Liver (tissue), 8 donors: ENCODE measurements at regions not wholly inside any gene's neighbourhood (a gene's known extent, or its start where the extent isn't known, plus 50 kb on each side); places are given as distances from the start of the nearest gene placed in this dataset.

ENCODE experiments used
- DNase-seq: peaks from one replicate; pipeline ENCODE4 v3.0.0-alpha.2; 2017; ENCODE audit warnings: low spot score
- H3K27ac ChIP-seq, 2 donors: one replicate each; pipeline ENCODE4 v1.7.0; 2013; ENCODE audit warnings: inconsistent platforms in 2 of 2, low read length in 2 of 2, control low read depth in 1 of 2, low read depth in 1 of 2, mild to moderate bottlenecking in 1 of 2
- H3K27me3 ChIP-seq, 4 donors: one replicate each; pipeline versions ENCODE4 v1.6.1 to v1.7.0; 2013; ENCODE audit warnings: low read length in 3 of 4, inconsistent platforms in 1 of 4, mild to moderate bottlenecking in 1 of 4, moderate library complexity in 1 of 4; ENCODE audit not compliant: control insufficient read depth in 4 of 4, insufficient read depth in 4 of 4
- H3K36me3 ChIP-seq, 4 donors: one replicate each; pipeline versions ENCODE4 v1.6.1 to v1.7.0; 2013; ENCODE audit warnings: low read length in 3 of 4, mild to moderate bottlenecking in 3 of 4, low read depth in 1 of 4, moderate library complexity in 1 of 4; ENCODE audit not compliant: control insufficient read depth in 4 of 4, insufficient read depth in 3 of 4
- H3K4me1 ChIP-seq, 4 donors: one replicate each; pipeline versions ENCODE4 v1.6.1 to v1.7.0; 2013; ENCODE audit warnings: low read length in 3 of 4, mild to moderate bottlenecking in 3 of 4, moderate library complexity in 1 of 4; ENCODE audit not compliant: control insufficient read depth in 4 of 4, insufficient read depth in 4 of 4
- H3K4me3 ChIP-seq, 3 donors: one replicate each; pipeline versions ENCODE4 v1.6.1 to v1.7.0; 2013; ENCODE audit warnings: low read length in 3 of 3, control low read depth in 1 of 3, low read depth in 1 of 3, mild to moderate bottlenecking in 1 of 3
- H3K9ac ChIP-seq, 2 donors: one replicate each; pipeline ENCODE4 v1.7.0; 2013; ENCODE audit warnings: low read length in 2 of 2, mild to moderate bottlenecking in 2 of 2, moderate library complexity in 2 of 2, control low read depth in 1 of 2, low read depth in 1 of 2
- H3K9me3 ChIP-seq, 4 donors: one replicate each; pipeline versions ENCODE4 v1.6.1 to v1.7.0; 2013; ENCODE audit warnings: low read length in 3 of 4; ENCODE audit not compliant: control insufficient read depth in 4 of 4
- EGR1 ChIP-seq, 2 donors: IDR thresholded peaks; 2 replicates each; pipeline ENCODE4 v1.6.1; 2016 to 2018; ENCODE audit warnings: antibody characterized with exemption in 2 of 2, low read depth in 2 of 2
- FOXA2 ChIP-seq: IDR thresholded peaks from 2 replicates; pipeline ENCODE4 v1.6.1; 2016; ENCODE audit warnings: antibody characterized with exemption
- HNF4A ChIP-seq, 2 donors: conservative IDR thresholded peaks; 2 replicates each; pipeline ENCODE4 v1.6.1; 2016; ENCODE audit warnings: antibody characterized with exemption in 2 of 2, mild to moderate bottlenecking in 2 of 2
- HNF4G ChIP-seq: IDR thresholded peaks from 2 replicates; pipeline ENCODE4 v1.6.1; 2016; ENCODE audit warnings: antibody characterized with exemption
- JUND ChIP-seq, 2 donors: IDR thresholded peaks; 2 replicates each; pipeline ENCODE4 v1.6.1; 2016; ENCODE audit warnings: antibody characterized with exemption in 2 of 2
- NR2F2 ChIP-seq: IDR thresholded peaks from 2 replicates; pipeline ENCODE4 v1.6.1; 2016; ENCODE audit warnings: antibody characterized with exemption
- RAD21 ChIP-seq, 2 donors: IDR thresholded peaks; 2 replicates each; pipeline ENCODE4 v1.6.1; 2016; ENCODE audit warnings: antibody characterized with exemption in 2 of 2, mild to moderate bottlenecking in 2 of 2
- TAF1 ChIP-seq: conservative IDR thresholded peaks from 2 replicates; pipeline ENCODE4 v1.6.1; 2016; ENCODE audit warnings: antibody characterized with exemption, mild to moderate bottlenecking
- YY1 ChIP-seq: IDR thresholded peaks from 2 replicates; pipeline ENCODE4 v1.6.1; 2016; ENCODE audit warnings: antibody characterized with exemption, mild to moderate bottlenecking
- WGBS: extraction: QIAGEN DNeasy Blood & Tissue Kit; methylation state at CpG from one replicate; pipeline ENCODE4 v1.1.7; 2013; 5-methylcytosine and 5-hydroxymethylcytosine counted together
- TF ChIP-seq, protein P1 (sequence below): IDR thresholded peaks from 2 replicates; pipeline ENCODE4 v1.6.1; 2016; ENCODE audit warnings: antibody characterized with exemption, mild to moderate bottlenecking
- TF ChIP-seq, protein P2 (sequence below): IDR thresholded peaks from 2 replicates; pipeline ENCODE4 v1.6.1; 2016; ENCODE audit warnings: antibody characterized with exemption
- TF ChIP-seq, protein P3 (sequence below): IDR thresholded peaks from 2 replicates; pipeline ENCODE4 v1.6.1; 2016; ENCODE audit warnings: antibody characterized with exemption
- TF ChIP-seq, protein P4 (sequence below): IDR thresholded peaks from 2 replicates; pipeline ENCODE4 v1.6.1; 2016; ENCODE audit warnings: antibody characterized with exemption
- TF ChIP-seq, protein P5 (sequence below): fragments of 150-350 bp; IDR thresholded peaks from 2 replicates; pipeline ENCODE4 v1.5.1; 2017; ENCODE audit warnings: improper control_type of control experiment, low read depth, low read length; ENCODE audit not compliant: missing input control
- donor health status: healthy.
- donor health status: healthy.
- donor health status: healthy.
- donor health status: healthy.
- donor health status: healthy.

DNA sequence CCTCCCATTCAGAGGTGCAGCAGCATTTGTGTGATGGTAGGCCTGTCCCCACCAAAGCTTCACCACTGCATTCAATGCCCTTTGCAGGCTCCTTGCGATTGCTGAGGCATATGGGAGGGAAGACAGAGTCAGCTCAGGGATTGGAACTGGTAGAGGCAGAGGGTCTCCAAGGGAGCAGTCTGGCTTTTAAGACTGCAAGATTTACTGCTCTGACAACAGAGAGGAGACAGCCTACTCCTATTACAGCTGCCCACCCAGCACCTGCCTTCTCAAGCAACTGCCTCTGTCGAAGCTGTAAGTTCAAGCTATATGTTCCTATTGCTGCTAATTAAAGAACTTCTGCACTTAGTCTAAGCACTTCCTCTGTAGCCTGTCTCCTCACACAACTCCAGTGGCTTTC lies 481.8 kb downstream of the FGF13 start (continued):
- TF ChIP-seq, protein P1, sequence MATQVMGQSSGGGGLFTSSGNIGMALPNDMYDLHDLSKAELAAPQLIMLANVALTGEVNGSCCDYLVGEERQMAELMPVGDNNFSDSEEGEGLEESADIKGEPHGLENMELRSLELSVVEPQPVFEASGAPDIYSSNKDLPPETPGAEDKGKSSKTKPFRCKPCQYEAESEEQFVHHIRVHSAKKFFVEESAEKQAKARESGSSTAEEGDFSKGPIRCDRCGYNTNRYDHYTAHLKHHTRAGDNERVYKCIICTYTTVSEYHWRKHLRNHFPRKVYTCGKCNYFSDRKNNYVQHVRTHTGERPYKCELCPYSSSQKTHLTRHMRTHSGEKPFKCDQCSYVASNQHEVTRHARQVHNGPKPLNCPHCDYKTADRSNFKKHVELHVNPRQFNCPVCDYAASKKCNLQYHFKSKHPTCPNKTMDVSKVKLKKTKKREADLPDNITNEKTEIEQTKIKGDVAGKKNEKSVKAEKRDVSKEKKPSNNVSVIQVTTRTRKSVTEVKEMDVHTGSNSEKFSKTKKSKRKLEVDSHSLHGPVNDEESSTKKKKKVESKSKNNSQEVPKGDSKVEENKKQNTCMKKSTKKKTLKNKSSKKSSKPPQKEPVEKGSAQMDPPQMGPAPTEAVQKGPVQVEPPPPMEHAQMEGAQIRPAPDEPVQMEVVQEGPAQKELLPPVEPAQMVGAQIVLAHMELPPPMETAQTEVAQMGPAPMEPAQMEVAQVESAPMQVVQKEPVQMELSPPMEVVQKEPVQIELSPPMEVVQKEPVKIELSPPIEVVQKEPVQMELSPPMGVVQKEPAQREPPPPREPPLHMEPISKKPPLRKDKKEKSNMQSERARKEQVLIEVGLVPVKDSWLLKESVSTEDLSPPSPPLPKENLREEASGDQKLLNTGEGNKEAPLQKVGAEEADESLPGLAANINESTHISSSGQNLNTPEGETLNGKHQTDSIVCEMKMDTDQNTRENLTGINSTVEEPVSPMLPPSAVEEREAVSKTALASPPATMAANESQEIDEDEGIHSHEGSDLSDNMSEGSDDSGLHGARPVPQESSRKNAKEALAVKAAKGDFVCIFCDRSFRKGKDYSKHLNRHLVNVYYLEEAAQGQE: no peak
- TF ChIP-seq HNF4A (conservative IDR thresholded peaks at IDR 0.05) (no peak), EGR1 (IDR thresholded peaks at IDR 0.05; ENCODE audit: low read depth in 2 of 2) (no peak), RAD21 (IDR thresholded peaks at IDR 0.05) (no peak), FOXA2 (no peak), NR2F2 (no peak)
- TF ChIP-seq, protein P2, sequence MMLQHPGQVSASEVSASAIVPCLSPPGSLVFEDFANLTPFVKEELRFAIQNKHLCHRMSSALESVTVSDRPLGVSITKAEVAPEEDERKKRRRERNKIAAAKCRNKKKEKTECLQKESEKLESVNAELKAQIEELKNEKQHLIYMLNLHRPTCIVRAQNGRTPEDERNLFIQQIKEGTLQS: no peak
- TF ChIP-seq, protein P3, sequence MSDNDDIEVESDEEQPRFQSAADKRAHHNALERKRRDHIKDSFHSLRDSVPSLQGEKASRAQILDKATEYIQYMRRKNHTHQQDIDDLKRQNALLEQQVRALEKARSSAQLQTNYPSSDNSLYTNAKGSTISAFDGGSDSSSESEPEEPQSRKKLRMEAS: no peak

DNA sequence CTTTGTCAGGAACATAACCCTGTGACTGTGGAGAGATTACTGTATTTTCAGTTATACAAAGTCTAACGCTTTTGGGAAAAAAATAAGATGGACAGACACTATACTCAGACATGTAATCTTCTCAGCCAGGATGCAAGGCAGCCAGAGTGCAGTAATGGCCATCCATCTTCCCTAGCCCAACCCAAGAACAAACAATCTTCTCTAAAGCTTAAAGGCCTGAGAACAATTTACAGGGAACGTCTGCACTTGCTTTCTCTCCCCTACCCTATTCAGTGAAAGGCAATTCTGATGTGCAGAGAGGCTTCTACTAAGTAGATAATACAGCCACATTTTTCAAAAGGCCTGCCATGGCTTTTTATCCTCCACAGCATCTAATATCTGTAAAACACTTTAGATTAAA lies 471.3 kb downstream of the FGF13 start:
- H3K4me3 ChIP-seq: no peak overlapping the region
- H3K9ac ChIP-seq: no peak overlapping the region
- WGBS: 48% methylated on average over 2 of the region's 2 CpGs
- H3K27ac ChIP-seq: no peak overlapping the region
- no peaks in the 10 kb centered on the region for H3K9me3 ChIP-seq
- no peaks in the 10 kb centered on the region for H3K36me3 ChIP-seq
- TF ChIP-seq, protein P2: no peak
- TF ChIP-seq RAD21 (IDR thresholded peaks at IDR 0.05): no peak
- TF ChIP-seq HNF4A (conservative IDR thresholded peaks at IDR 0.05): no peak
- TF ChIP-seq, protein P1: no peak
- TF ChIP-seq, protein P4, sequence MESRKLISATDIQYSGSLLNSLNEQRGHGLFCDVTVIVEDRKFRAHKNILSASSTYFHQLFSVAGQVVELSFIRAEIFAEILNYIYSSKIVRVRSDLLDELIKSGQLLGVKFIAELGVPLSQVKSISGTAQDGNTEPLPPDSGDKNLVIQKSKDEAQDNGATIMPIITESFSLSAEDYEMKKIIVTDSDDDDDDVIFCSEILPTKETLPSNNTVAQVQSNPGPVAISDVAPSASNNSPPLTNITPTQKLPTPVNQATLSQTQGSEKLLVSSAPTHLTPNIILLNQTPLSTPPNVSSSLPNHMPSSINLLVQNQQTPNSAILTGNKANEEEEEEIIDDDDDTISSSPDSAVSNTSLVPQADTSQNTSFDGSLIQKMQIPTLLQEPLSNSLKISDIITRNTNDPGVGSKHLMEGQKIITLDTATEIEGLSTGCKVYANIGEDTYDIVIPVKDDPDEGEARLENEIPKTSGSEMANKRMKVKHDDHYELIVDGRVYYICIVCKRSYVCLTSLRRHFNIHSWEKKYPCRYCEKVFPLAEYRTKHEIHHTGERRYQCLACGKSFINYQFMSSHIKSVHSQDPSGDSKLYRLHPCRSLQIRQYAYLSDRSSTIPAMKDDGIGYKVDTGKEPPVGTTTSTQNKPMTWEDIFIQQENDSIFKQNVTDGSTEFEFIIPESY: no peak
- TF ChIP-seq YY1: no peak
- TF ChIP-seq EGR1 (IDR thresholded peaks at IDR 0.05; ENCODE audit: low read depth in 2 of 2): no peak
- TF ChIP-seq, protein P3: no peak
- no peak for TF ChIP-seq JUND (IDR thresholded peaks at IDR 0.05)
- TF ChIP-seq, protein P5, sequence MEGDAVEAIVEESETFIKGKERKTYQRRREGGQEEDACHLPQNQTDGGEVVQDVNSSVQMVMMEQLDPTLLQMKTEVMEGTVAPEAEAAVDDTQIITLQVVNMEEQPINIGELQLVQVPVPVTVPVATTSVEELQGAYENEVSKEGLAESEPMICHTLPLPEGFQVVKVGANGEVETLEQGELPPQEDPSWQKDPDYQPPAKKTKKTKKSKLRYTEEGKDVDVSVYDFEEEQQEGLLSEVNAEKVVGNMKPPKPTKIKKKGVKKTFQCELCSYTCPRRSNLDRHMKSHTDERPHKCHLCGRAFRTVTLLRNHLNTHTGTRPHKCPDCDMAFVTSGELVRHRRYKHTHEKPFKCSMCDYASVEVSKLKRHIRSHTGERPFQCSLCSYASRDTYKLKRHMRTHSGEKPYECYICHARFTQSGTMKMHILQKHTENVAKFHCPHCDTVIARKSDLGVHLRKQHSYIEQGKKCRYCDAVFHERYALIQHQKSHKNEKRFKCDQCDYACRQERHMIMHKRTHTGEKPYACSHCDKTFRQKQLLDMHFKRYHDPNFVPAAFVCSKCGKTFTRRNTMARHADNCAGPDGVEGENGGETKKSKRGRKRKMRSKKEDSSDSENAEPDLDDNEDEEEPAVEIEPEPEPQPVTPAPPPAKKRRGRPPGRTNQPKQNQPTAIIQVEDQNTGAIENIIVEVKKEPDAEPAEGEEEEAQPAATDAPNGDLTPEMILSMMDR: no peak
- TF ChIP-seq HNF4G: no peak
- TF ChIP-seq TAF1: no peak
- no peak for TF ChIP-seq FOXA2
- no peak for DNase-seq
- no peaks in the 10 kb centered on the region for H3K4me1 ChIP-seq
- no peaks in the 10 kb centered on the region for H3K27me3 ChIP-seq
